Ramos (cell line): ENCODE measurements at regions not wholly inside any gene's neighbourhood (a gene's known extent, or its start where the extent isn't known, plus 50 kb on each side); places are given as distances from the start of the nearest gene placed in this dataset.

Experiments used
- in situ Hi-C: fragments of 300-500 bp; cut with MboI; formaldehyde crosslinking; loops from one replicate; pipeline ENCODE4 v1.14.3; 2022; ENCODE audit warnings: low sequenced_read_pairs; ENCODE audit not compliant: unreplicated experiment

- in situ Hi-C loops = no loop called here
Measured at GRCh38 chr6:143595251-143596036, 82.3 kb upstream of the PHACTR2 start.

GRCh38 chr6:143594647-143595046, 83.1 kb upstream of the PHACTR2 start:
- in situ Hi-C loops = no loop called here

DNA sequence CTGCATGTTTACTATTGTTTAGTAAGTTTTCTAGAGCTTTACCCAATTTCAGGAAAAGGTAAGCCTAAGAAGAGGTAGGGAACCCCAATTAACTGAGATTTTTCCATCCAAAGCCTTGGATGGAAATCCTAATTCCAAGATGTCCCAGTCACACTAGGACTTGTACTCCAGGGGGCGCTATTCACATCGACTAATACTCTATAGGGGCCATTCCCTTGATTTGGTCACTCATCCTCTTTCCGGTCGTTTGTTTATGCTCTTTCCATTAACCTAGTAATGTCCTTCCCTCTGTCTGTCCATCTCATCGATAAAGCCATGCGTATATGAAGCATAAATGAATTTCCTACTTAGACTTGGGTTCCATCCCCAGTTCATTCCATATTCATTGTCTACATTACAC, 80.8 kb upstream of the FUCA2 start:
- in situ Hi-C loops = no loop called here

DNA sequence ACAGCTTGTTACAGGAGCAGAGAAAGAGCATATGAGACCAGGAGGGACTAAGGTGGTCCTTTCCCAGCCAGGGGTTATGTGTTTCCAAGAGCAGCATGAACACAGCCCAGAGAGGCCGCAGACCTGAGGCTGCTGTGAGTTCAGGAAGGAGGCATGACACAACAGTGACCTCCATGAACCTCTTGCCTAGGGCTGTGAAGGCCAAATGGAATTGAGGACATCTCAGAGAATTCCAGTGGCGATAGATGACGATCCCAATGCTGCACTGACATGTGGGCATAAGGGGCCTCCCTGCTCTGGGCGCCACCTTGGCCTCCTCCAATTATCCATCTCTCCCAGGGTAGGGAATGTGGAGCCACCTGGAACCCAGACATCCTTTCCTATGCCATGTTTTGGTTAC, 79.9 kb upstream of the FUCA2 start:
- in situ Hi-C loops = no loop called here

- in situ Hi-C loops = no loop called here
Measured at GRCh38 chr6:143589162-143589561, 77.6 kb upstream of the FUCA2 start.

- in situ Hi-C loops = no loop called here
Measured at GRCh38 chr6:143586557-143586956, 75.0 kb upstream of the FUCA2 start.

DNA sequence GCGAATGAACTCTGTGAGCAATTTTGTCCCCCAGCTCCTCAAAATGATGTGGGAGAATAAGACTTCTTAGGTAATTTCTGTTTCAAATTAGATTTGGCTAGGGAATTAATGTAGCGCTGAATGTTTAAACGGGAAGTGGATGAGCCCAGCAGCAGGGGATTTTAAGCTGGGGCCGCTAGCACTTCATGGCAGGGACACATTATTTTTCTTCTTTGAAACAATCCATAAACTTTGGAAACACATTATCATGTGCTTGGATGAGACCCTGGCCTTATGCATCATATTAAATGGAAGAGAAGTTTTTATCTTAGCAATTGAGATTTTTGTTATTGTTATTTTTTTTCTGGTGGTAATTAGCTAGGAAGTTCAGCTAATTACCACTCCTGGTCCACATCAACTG, 74.2 kb upstream of the FUCA2 start:
- in situ Hi-C loops = no loop called here

- in situ Hi-C loops = no loop called here
Measured at GRCh38 chr6:143585241-143585640, 73.7 kb upstream of the FUCA2 start.

GRCh38 chr6:143583542-143584327, 72.2 kb upstream of the FUCA2 start:
- in situ Hi-C loops = no loop called here

DNA sequence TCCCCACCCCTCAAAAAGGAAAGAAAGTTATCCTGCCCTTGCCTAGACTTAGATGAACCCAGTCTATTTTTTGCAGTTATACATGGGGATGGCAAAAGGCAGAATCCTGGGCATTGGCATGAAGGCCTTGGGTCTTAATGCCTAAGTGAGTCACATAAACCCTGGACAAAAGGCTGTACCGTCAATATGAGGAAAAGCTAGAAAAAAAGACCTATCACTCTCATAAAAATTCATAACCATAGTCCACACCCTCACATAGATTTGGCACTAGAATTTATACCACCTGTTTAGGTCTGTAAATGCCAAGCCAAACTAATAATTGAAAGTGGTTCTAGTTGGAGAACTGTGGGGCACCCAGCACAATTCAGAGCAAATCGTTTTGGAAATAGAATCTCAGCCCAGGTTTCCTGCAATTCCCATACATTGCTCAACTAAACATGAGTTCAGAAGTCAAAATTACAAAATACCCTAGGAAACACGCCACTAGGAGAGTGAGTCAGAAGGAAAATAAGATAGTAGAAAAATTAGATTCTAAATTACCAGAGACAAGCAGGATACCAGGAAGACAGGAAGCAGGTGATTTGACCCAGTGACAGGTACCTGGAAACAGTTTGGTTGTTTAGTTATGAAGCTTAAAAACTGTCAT, 70.4 kb upstream of the FUCA2 start:
- in situ Hi-C loops = no loop called here

DNA sequence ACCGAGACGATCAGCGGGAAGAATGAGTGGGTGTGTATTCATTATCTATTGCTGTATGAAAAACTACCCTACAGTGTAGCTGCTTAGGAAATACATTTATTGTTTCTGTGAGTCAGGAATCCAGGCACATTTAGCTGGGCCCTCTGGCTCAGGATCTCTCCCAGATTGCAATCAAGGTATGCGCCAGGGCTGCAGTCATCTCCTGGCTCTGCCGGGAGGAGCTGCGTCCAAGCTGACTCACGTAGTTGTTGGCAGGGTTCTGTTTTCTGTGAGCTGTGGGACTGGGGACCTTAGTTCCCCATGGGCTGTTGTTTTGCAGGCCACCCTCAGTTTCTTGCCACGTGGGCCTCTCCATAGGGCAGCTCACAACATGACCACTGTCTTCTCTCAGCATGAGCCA, 68.2 kb upstream of the FUCA2 start:
- in situ Hi-C loops = loop anchor here (10.0 kb wide), 1 partner anchor 435 kb away; no protein-coding TSS in a partner anchor

- in situ Hi-C loops = loop anchor here (10.0 kb wide), 1 partner anchor 437 kb away; no protein-coding TSS in a partner anchor
Measured at GRCh38 chr6:143578054-143578453, 66.5 kb upstream of the FUCA2 start.

GRCh38 chr6:143575901-143576426, 64.4 kb upstream of the FUCA2 start:
- in situ Hi-C loops = loop anchor here (10.0 kb wide), 1 partner anchor 439 kb away; no protein-coding TSS in a partner anchor

GRCh38 chr6:143575440-143575839, 63.9 kb upstream of the FUCA2 start:
- in situ Hi-C loops = loop anchor here (10.0 kb wide), 1 partner anchor 439 kb away; no protein-coding TSS in a partner anchor

GRCh38 chr6:143570147-143570853, 58.8 kb upstream of the FUCA2 start:
- in situ Hi-C loops = loop anchor here (10.0 kb wide), 1 partner anchor 445 kb away; no protein-coding TSS in a partner anchor

- in situ Hi-C loops = no loop called here
Measured at GRCh38 chr6:143569040-143569439, 57.5 kb upstream of the FUCA2 start.

DNA sequence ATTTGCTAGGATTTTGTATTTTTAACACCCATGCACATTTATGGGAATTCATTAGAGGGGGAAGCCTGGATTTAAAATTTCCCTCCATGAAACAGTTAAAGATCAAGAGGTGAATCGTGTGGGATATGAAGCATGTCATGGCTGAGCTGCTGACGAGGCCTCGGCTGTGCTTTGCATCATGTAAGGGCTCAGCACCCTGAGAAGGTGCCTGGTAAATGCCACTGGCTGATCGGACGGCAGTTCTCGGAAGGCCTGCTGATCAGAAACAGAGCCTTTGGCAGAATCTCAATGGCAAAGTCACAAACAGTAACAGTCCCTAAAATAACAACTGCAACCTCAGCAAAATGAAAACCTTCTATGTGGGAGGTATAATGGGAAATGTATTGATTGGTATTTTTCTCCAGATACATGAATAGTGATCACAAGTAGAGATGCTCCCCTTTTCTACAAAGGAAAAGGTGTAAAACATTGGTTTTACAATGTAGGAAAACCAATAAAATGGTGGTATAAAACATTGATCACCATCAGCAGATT, 53.0 kb upstream of the FUCA2 start:
- in situ Hi-C loops = no loop called here

DNA sequence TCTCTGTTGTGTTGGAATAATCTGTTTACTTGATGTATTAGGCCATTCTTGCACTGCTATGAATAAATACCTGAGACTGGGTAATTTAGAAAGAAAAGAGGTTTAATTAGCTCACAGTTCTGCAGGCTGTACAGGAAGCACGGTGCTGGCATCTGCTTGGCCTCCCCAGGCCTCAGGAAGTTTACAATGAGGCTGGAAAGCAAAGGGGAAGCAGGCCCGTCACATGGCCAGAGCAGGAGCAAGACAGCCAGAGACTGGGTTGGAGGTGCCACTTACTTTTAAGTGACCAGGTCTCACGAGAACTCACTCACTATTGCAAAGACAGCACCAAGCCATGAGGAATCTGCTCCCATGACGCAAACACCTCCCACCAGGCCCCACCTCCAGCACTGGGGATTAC, 50.6 kb upstream of the FUCA2 start:
- in situ Hi-C loops = no loop called here
